8988T (cell line): ENCODE measurements at regions not wholly inside any gene's neighbourhood (a gene's known extent, or its start where the extent isn't known, plus 50 kb on each side); places are given as distances from the start of the nearest gene placed in this dataset.

Source experiments
- DNase-seq: peaks from one replicate; pipeline ENCODE4 v3.0.0; 2011

GRCh38 chr11:134463716-134464115 is 51.7 kb upstream of the B3GAT1 start:
- no peak for DNase-seq
